Effector CD8-positive, alpha-beta T cell (primary cell): ENCODE measurements at regions not wholly inside any gene's neighbourhood (a gene's known extent, or its start where the extent isn't known, plus 50 kb on each side); places are given as distances from the start of the nearest gene placed in this dataset.

Experiments used
- DNase-seq: peaks from one replicate; lab custom pipeline; 2025; lab: John Stamatoyannopoulos, UW

GRCh38 chr13:74084375-74084935 is 49.7 kb downstream of the KLF12 start:
- no peak for DNase-seq

GRCh38 chr13:74082741-74083160 is 51.5 kb downstream of the KLF12 start:
- no peak for DNase-seq

- no peak for DNase-seq
Observed at GRCh38 chr13:74080762-74081161, 53.4 kb downstream of the KLF12 start.

GRCh38 chr13:74077792-74078191 is 56.4 kb downstream of the KLF12 start:
- DNase-seq: no peak

- DNase-seq: no peak
Observed at GRCh38 chr13:74077375-74077774, 56.8 kb downstream of the KLF12 start.

GRCh38 chr13:74074723-74075122 is 59.5 kb downstream of the KLF12 start:
- DNase-seq: no peak

- DNase-seq: no peak
Observed at GRCh38 chr13:74073274-74073673, 60.9 kb downstream of the KLF12 start.

- no peak for DNase-seq
Observed at GRCh38 chr13:74070513-74070912, 63.7 kb downstream of the KLF12 start.

GRCh38 chr13:74070065-74070464 is 64.1 kb downstream of the KLF12 start:
- DNase-seq: no peak

GRCh38 chr13:74068471-74068870 is 65.7 kb downstream of the KLF12 start:
- DNase-seq: no peak

- no peak for DNase-seq
Observed at GRCh38 chr13:74067818-74068217, 66.4 kb downstream of the KLF12 start.

- no peak for DNase-seq
Observed at GRCh38 chr13:74066937-74067336, 67.3 kb downstream of the KLF12 start.

- DNase-seq: no peak
Observed at GRCh38 chr13:74064805-74065312, 69.3 kb downstream of the KLF12 start.

GRCh38 chr13:74063533-74064100 is 70.6 kb downstream of the KLF12 start:
- DNase-seq: no peak

- DNase-seq: no peak
Observed at GRCh38 chr13:74062933-74063332, 71.3 kb downstream of the KLF12 start.

GRCh38 chr13:74061926-74062595 is 72.1 kb downstream of the KLF12 start:
- DNase-seq: no peak

GRCh38 chr13:74056801-74057542 is 77.2 kb downstream of the KLF12 start:
- no peak for DNase-seq

- no peak for DNase-seq
Observed at GRCh38 chr13:74052402-74052928, 81.7 kb downstream of the KLF12 start.

- no peak for DNase-seq
Observed at GRCh38 chr13:74048756-74049155, 85.4 kb downstream of the KLF12 start.

GRCh38 chr13:74047931-74048600 is 86.1 kb downstream of the KLF12 start:
- no peak for DNase-seq

GRCh38 chr13:74046431-74046830 is 87.8 kb downstream of the KLF12 start:
- DNase-seq: no peak

- DNase-seq: no peak
Observed at GRCh38 chr13:74045583-74045982, 88.6 kb downstream of the KLF12 start.
